ENCODE measurements at regions not wholly inside any gene's neighbourhood (a gene's known extent, or its start where the extent isn't known, plus 50 kb on each side); places are given as distances from the start of the nearest gene placed in this dataset.

DNA sequence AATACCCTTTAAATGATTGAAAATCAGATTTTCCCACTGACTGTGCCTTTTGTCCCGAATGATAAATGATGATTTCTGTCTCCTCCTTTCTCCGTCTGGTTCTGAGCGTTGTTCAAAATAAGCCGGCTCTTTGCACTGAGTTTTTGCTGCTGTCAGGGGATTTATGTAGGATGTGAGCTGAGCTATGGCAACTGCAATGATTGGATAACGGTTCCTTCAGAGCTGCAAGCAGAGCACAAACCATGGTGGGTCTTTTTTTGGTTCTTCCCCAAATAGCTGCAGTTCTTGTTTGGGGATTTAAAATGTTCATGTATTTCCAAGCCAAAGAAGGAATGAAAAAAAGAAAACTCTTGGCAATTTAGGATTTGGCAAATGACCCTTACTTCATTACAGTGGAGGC lies 124.5 kb upstream of the CASK start:
- TF ChIP-seq RAD21 (IDR thresholded peaks at IDR 0.05; ENCODE audit: low read depth): no peak
- TF ChIP-seq, protein P1, sequence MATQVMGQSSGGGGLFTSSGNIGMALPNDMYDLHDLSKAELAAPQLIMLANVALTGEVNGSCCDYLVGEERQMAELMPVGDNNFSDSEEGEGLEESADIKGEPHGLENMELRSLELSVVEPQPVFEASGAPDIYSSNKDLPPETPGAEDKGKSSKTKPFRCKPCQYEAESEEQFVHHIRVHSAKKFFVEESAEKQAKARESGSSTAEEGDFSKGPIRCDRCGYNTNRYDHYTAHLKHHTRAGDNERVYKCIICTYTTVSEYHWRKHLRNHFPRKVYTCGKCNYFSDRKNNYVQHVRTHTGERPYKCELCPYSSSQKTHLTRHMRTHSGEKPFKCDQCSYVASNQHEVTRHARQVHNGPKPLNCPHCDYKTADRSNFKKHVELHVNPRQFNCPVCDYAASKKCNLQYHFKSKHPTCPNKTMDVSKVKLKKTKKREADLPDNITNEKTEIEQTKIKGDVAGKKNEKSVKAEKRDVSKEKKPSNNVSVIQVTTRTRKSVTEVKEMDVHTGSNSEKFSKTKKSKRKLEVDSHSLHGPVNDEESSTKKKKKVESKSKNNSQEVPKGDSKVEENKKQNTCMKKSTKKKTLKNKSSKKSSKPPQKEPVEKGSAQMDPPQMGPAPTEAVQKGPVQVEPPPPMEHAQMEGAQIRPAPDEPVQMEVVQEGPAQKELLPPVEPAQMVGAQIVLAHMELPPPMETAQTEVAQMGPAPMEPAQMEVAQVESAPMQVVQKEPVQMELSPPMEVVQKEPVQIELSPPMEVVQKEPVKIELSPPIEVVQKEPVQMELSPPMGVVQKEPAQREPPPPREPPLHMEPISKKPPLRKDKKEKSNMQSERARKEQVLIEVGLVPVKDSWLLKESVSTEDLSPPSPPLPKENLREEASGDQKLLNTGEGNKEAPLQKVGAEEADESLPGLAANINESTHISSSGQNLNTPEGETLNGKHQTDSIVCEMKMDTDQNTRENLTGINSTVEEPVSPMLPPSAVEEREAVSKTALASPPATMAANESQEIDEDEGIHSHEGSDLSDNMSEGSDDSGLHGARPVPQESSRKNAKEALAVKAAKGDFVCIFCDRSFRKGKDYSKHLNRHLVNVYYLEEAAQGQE (IDR thresholded peaks at IDR 0.05; ENCODE audit: low read depth): no peak
- no peak for TF ChIP-seq FOXM1 (IDR thresholded peaks at IDR 0.05; ENCODE audit: borderline replicate concordance, low read depth)
- TF ChIP-seq TAF1 (IDR thresholded peaks at IDR 0.05; ENCODE audit: low read depth): no peak
- TF ChIP-seq EGR1 (IDR thresholded peaks at IDR 0.05): no peak
- TF ChIP-seq, protein P2, sequence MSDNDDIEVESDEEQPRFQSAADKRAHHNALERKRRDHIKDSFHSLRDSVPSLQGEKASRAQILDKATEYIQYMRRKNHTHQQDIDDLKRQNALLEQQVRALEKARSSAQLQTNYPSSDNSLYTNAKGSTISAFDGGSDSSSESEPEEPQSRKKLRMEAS (IDR thresholded peaks at IDR 0.05): no peak
- TF ChIP-seq YY1 (IDR thresholded peaks at IDR 0.05; ENCODE audit: low read depth): no peak
- no peak for TF ChIP-seq CREB1 (IDR thresholded peaks at IDR 0.05; ENCODE audit: low read depth)
- TF ChIP-seq EP300 (IDR thresholded peaks at IDR 0.05; ENCODE audit: borderline replicate concordance): no peak
- TF ChIP-seq TCF12 (IDR thresholded peaks at IDR 0.05; ENCODE audit: low read depth): no peak
- no peak for TF ChIP-seq ZBTB7A (IDR thresholded peaks at IDR 0.05; ENCODE audit: low read depth)
- TF ChIP-seq CEBPB (IDR thresholded peaks at IDR 0.05): no peak
- TF ChIP-seq, protein P3, sequence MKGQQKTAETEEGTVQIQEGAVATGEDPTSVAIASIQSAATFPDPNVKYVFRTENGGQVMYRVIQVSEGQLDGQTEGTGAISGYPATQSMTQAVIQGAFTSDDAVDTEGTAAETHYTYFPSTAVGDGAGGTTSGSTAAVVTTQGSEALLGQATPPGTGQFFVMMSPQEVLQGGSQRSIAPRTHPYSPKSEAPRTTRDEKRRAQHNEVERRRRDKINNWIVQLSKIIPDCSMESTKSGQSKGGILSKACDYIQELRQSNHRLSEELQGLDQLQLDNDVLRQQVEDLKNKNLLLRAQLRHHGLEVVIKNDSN (IDR thresholded peaks at IDR 0.05): no peak
- TF ChIP-seq NFIC (IDR thresholded peaks at IDR 0.05): no peak
